BJ (cell line): ENCODE measurements at regions not wholly inside any gene's neighbourhood (a gene's known extent, or its start where the extent isn't known, plus 50 kb on each side); places are given as distances from the start of the nearest gene placed in this dataset.

Experiments
- CTCF ChIA-PET: fragments of 350-600 bp; formaldehyde crosslinking; extraction: SDS; loops from one replicate; lab custom pipeline; 2021; ENCODE audit warnings: antibody characterized with exemption, inconsistent platforms; lab: Yijun Ruan, JAX
- POLR2A ChIA-PET: fragments of 300-600 bp; sonication (Branson Sonifier 250); formaldehyde crosslinking; extraction: SDS; loops from one replicate; lab custom pipeline; 2021; ENCODE audit warnings: antibody characterized with exemption; lab: Charles Lee
- DNase-seq: peaks from one replicate; pipeline ENCODE4 v3.0.0-alpha.2; 2011; ENCODE audit warnings: low read depth
- H3K27me3 ChIP-seq: 2 replicates; pipeline ENCODE4 v1.6.0; 2011; ENCODE audit warnings: low read length; ENCODE audit not compliant: control insufficient read depth, insufficient read depth
- H3K36me3 ChIP-seq: 2 replicates; pipeline ENCODE4 v1.5.1; 2011; ENCODE audit warnings: low read length; ENCODE audit not compliant: control insufficient read depth, insufficient read depth
- H3K4me3 ChIP-seq: 2 replicates; pipeline ENCODE4 v1.5.1; 2011; ENCODE audit warnings: low read depth, mild to moderate bottlenecking, control low read depth, low read length
- TF ChIP-seq, protein P1 (sequence below): IDR thresholded peaks from 2 replicates; pipeline ENCODE4 v1.5.1; 2011; ENCODE audit warnings: low read depth, mild to moderate bottlenecking, control low read depth, inconsistent platforms, low read length, moderate library complexity; ENCODE audit not compliant: insufficient read depth

DNA sequence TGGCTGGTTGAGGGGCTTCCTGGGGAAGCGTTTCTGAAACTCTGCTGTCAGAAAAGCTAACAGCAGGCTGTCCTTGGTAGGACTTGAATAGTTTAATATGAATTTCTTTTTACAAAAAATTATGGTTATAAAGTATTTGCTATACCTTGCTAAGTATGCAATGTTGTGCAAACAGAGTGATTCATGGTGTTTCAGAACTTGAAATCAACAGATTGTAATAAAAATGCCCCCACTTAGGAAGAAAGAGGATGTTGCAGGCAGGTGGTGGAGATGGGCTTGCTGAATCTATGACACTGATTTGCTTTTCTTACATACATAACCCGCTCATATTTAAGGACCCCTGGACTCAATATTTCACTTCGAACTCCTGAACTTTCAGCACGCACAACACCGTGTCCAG is 211.6 kb downstream of the THBS2 start:
- H3K4me3 ChIP-seq, result no peak overlapping the region
- ChIA-PET CTCF (no interaction called here), POLR2A (no interaction called here)
- no peaks in the 10 kb centered on the region for H3K36me3 ChIP-seq
- TF ChIP-seq, protein P1, sequence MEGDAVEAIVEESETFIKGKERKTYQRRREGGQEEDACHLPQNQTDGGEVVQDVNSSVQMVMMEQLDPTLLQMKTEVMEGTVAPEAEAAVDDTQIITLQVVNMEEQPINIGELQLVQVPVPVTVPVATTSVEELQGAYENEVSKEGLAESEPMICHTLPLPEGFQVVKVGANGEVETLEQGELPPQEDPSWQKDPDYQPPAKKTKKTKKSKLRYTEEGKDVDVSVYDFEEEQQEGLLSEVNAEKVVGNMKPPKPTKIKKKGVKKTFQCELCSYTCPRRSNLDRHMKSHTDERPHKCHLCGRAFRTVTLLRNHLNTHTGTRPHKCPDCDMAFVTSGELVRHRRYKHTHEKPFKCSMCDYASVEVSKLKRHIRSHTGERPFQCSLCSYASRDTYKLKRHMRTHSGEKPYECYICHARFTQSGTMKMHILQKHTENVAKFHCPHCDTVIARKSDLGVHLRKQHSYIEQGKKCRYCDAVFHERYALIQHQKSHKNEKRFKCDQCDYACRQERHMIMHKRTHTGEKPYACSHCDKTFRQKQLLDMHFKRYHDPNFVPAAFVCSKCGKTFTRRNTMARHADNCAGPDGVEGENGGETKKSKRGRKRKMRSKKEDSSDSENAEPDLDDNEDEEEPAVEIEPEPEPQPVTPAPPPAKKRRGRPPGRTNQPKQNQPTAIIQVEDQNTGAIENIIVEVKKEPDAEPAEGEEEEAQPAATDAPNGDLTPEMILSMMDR, result no peak
- DNase-seq, result no peak
- H3K27me3 ChIP-seq, result no peaks in the 10 kb centered on the region

DNA sequence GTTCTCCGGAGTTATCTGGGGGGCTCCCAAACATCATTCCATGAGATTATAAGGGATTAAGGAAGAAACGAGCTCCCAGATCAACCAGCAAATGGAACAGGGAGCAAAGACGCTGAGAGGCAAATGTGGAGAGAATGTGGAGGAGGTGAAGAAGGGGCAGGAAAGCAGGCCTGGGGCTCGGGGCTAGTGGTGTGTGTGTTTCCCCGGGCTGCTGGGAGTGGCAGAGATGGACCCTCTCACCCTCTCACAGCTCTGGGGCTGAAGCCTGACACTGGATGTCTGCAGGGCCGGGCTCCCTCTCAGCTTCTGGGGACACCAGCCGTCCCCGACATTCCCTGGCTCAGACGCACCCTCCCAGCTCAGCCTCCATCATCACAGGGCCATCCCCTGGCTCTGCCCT is 212.6 kb downstream of the THBS2 start:
- Histone ChIP-seq H3K36me3 (no peaks in the 10 kb centered on the region), H3K4me3 (no peak overlapping the region), H3K27me3 (no peaks in the 10 kb centered on the region)
- CTCF ChIA-PET, result no interaction called here
- POLR2A ChIA-PET, result no interaction called here
- DNase-seq, result no peak
- TF ChIP-seq, protein P1, result no peak

DNA sequence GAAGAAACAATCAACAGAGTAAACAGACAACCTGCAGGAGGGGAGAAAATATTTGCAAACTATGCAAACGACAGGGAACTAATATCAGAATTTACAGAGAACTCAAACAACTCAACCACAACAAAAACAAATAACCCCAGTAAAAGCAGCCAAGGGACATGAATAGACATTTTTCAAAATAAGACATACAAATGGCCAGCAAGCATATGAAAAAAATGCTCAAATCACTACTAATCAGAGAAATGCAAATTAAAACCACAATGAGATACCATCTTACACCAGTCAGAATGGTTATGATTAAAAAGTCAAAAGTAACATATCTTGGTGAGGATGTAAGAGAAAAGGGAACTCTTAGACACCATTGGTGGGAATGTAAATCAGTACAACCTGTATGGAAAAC is 215.0 kb downstream of the THBS2 start:
- CTCF ChIA-PET, result no interaction called here
- DNase-seq, result no peak

DNA sequence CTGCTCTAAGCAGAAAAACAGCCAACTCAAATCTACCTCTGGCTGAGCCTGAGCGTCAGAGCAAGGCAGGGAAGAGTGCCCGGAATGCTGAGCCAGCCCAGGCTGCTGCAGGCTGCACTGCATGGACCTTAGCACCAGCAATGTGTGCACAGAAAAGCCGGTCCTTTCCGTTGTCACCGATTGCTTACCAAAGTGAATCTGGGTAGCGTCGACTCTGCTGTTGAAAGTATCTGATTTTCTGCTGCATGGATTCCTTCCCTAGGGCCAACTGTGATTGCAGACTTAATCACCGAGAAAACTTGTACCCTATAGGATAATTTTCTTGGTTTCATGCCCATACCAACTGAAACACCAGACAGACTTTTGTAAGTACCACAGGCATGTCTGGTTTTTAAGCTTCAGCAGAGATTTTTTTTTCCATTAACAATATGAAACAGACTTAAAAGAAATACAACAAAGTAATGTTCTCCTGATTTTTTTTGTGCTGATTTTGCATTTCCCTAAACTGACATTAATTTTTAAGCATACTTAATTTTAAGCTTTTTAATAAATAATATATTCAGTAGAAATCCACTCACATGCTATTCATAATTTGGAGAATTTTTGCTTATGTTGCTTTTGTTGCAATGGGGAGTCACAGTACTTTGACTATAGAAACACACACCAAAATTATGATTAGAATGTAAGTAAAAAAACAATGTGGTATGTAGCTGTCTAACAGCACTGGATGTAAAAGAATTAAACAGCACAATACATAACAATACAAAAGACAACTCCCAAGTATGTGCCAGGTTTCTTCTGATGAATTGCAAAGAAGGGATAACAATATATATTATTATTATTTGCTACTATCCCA is 218.0 kb downstream of the THBS2 start:
- peak overlapping the region; percentile 9; the same call in 1 of the 2 replicates for H3K4me3 ChIP-seq

More for the DNA sequence above, 215.0 kb downstream of the THBS2 start:
- POLR2A ChIA-PET, result no interaction called here
- no peak overlapping the region for H3K4me3 ChIP-seq
- no peaks in the 10 kb centered on the region for H3K36me3 ChIP-seq
- TF ChIP-seq, protein P1, result no peak
- no peaks in the 10 kb centered on the region for H3K27me3 ChIP-seq

More for the DNA sequence above, 218.0 kb downstream of the THBS2 start:
- TF ChIP-seq, protein P1, result no peak
- peak; percentile 44 for DNase-seq
- Histone ChIP-seq H3K27me3 (0 out of 2 replicates have a peak, but pooled peaks cover 1% of the 10 kb centered on the region), H3K36me3 (no peaks in the 10 kb centered on the region)
- CTCF ChIA-PET, result interaction anchor here (0.6 to 1.4 kb wide), 3 partner anchors 79 to 596 kb away, joined by 3 read pairs; no protein-coding TSS in a partner anchor
- POLR2A ChIA-PET, result interaction anchor here (0.7 to 1.0 kb wide), 3 partner anchors 38 to 179 kb away, joined by 3 read pairs; no protein-coding TSS in a partner anchor
